NCI-H446 treated with DMSO at 0.1 percent for 48 hours (cell line): ENCODE measurements at regions not wholly inside any gene's neighbourhood (a gene's known extent, or its start where the extent isn't known, plus 50 kb on each side); places are given as distances from the start of the nearest gene placed in this dataset.

Experiments used
- DNase-seq: peaks from one replicate; lab custom pipeline; 2025; lab: John Stamatoyannopoulos, UW

GRCh38 chr1:223000632-223001031, 142.4 kb downstream of the TLR5 start:
- DNase-seq: no peak

GRCh38 chr1:223001653-223002634, 141.1 kb downstream of the TLR5 start:
- DNase-seq: no peak

GRCh38 chr1:223003549-223003948, 139.5 kb downstream of the TLR5 start:
- DNase-seq: no peak

- no peak for DNase-seq
These were observed 136.7 kb downstream of the TLR5 start for GRCh38 chr1:223006371-223006770.

- no peak for DNase-seq
These were observed 136.0 kb downstream of the TLR5 start for GRCh38 chr1:223006917-223007648.

- no peak for DNase-seq
These were observed 135.1 kb downstream of the TLR5 start for GRCh38 chr1:223007935-223008334.

GRCh38 chr1:223008808-223009207, 134.2 kb downstream of the TLR5 start:
- no peak for DNase-seq

GRCh38 chr1:223009406-223009805, 133.6 kb downstream of the TLR5 start:
- no peak for DNase-seq

GRCh38 chr1:223010582-223011504, 132.2 kb downstream of the TLR5 start:
- no peak for DNase-seq

GRCh38 chr1:223011505-223011856, 131.6 kb downstream of the TLR5 start:
- DNase-seq: no peak

- no peak for DNase-seq
These were observed 130.8 kb downstream of the TLR5 start for GRCh38 chr1:223012176-223012788.

- no peak for DNase-seq
These were observed 130.1 kb downstream of the TLR5 start for GRCh38 chr1:223012938-223013337.

- DNase-seq: no peak
These were observed 128.7 kb downstream of the TLR5 start for GRCh38 chr1:223014142-223014873.

- DNase-seq: no peak
These were observed 126.7 kb downstream of the TLR5 start for GRCh38 chr1:223016381-223016780.

- DNase-seq: no peak
These were observed 126.2 kb downstream of the TLR5 start for GRCh38 chr1:223016890-223017289.

- DNase-seq: no peak
These were observed 125.8 kb downstream of the TLR5 start for GRCh38 chr1:223017291-223017690.

GRCh38 chr1:223018534-223018933, 124.5 kb downstream of the TLR5 start:
- DNase-seq: no peak

- no peak for DNase-seq
These were observed 123.8 kb downstream of the TLR5 start for GRCh38 chr1:223019256-223019655.

- no peak for DNase-seq
These were observed 122.3 kb downstream of the TLR5 start for GRCh38 chr1:223020770-223021169.

- no peak for DNase-seq
These were observed 120.2 kb downstream of the TLR5 start for GRCh38 chr1:223022641-223023473.
